Peyer's patch (tissue), 4 donors: ENCODE measurements at regions not wholly inside any gene's neighbourhood (a gene's known extent, or its start where the extent isn't known, plus 50 kb on each side); places are given as distances from the start of the nearest gene placed in this dataset.

Experiments
- POLR2A ChIP-seq, 2 donors: fragments of 450-650 bp; IDR thresholded peaks; one replicate each; pipeline ENCODE4 v1.5.1; 2017; ENCODE audit warnings: antibody characterized with exemption in 2 of 2, mild to moderate bottlenecking in 2 of 2, moderate library complexity in 2 of 2
- TF ChIP-seq, protein P1 (sequence below), 6 experiments: fragments of 450-650 bp in 4 of 6; fragments of 200-600 bp in 2 of 6; sonication (generic) in 1 of 6; IDR thresholded peaks; one replicate each; pipeline ENCODE4 v1.5.1; 2017 to 2019; ENCODE audit warnings: antibody characterized with exemption in 6 of 6, mild to moderate bottlenecking in 3 of 6, moderate library complexity in 1 of 6

GRCh38 chr12:39006286-39006685 lies 100.9 kb upstream of the CPNE8 start:
- TF ChIP-seq, protein P1, sequence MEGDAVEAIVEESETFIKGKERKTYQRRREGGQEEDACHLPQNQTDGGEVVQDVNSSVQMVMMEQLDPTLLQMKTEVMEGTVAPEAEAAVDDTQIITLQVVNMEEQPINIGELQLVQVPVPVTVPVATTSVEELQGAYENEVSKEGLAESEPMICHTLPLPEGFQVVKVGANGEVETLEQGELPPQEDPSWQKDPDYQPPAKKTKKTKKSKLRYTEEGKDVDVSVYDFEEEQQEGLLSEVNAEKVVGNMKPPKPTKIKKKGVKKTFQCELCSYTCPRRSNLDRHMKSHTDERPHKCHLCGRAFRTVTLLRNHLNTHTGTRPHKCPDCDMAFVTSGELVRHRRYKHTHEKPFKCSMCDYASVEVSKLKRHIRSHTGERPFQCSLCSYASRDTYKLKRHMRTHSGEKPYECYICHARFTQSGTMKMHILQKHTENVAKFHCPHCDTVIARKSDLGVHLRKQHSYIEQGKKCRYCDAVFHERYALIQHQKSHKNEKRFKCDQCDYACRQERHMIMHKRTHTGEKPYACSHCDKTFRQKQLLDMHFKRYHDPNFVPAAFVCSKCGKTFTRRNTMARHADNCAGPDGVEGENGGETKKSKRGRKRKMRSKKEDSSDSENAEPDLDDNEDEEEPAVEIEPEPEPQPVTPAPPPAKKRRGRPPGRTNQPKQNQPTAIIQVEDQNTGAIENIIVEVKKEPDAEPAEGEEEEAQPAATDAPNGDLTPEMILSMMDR (IDR thresholded peaks at IDR 0.05), result no peak
- TF ChIP-seq POLR2A (IDR thresholded peaks at IDR 0.05), result no peak
